ENCODE measurements at regions not wholly inside any gene's neighbourhood (a gene's known extent, or its start where the extent isn't known, plus 50 kb on each side); places are given as distances from the start of the nearest gene placed in this dataset.

- TF ChIP-seq POLR2A (IDR thresholded peaks at IDR 0.05): no peak
- TF ChIP-seq, protein P1, sequence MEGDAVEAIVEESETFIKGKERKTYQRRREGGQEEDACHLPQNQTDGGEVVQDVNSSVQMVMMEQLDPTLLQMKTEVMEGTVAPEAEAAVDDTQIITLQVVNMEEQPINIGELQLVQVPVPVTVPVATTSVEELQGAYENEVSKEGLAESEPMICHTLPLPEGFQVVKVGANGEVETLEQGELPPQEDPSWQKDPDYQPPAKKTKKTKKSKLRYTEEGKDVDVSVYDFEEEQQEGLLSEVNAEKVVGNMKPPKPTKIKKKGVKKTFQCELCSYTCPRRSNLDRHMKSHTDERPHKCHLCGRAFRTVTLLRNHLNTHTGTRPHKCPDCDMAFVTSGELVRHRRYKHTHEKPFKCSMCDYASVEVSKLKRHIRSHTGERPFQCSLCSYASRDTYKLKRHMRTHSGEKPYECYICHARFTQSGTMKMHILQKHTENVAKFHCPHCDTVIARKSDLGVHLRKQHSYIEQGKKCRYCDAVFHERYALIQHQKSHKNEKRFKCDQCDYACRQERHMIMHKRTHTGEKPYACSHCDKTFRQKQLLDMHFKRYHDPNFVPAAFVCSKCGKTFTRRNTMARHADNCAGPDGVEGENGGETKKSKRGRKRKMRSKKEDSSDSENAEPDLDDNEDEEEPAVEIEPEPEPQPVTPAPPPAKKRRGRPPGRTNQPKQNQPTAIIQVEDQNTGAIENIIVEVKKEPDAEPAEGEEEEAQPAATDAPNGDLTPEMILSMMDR (IDR thresholded peaks at IDR 0.05): no peak
These were observed 131.5 kb downstream of the TFAP2C start for GRCh38 chr20:56760610-56761009.

Measured in vagina (tissue), 2 donors.